ENCODE measurements at regions not wholly inside any gene's neighbourhood (a gene's known extent, or its start where the extent isn't known, plus 50 kb on each side); places are given as distances from the start of the nearest gene placed in this dataset.

DNA sequence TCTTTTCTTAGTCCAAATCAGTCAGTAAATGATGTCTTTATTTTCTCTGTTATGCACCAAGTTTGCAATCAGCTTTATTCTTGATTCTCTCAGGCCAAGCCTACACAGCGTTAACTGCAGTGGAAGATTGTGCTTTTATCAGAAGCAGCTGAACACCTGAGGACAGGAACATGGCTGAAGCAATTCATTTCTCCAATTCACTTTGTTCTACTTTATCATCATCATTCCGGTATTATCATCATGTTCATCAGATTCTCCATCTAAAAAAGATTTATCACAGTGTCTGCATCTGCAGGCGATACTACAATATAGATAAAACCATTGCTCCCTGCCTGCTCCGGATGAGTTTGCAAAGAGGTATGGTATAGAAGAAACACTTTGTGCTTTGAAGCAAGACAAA, 68.1 kb upstream of the STMND1 start:
- no peaks in the 10 kb centered on the region for H4K20me1 ChIP-seq (ENCODE audit: insufficient read depth)
- no peak overlapping the region for H2AFZ ChIP-seq (ENCODE audit: low read depth, low read length)
- no peaks in the 10 kb centered on the region for H3F3A ChIP-seq (ENCODE audit: insufficient read depth, low read length, poor library complexity, severe bottlenecking)
- no peaks in the 10 kb centered on the region for H3K9me2 ChIP-seq (ENCODE audit: insufficient read depth, low read length)
- no peak overlapping the region for H3K27ac ChIP-seq (ENCODE audit: low read length)
- H3K9ac ChIP-seq (ENCODE audit: low read length), result no peak overlapping the region
- no peaks in the 10 kb centered on the region for H3K36me3 ChIP-seq (ENCODE audit: insufficient read depth, low read length)
- no peaks in the 10 kb centered on the region for H3K79me2 ChIP-seq (replicated peaks; ENCODE audit: insufficient read depth, low read length)
- H3K9me3 ChIP-seq (ENCODE audit: low read length), result no peaks in the 10 kb centered on the region
- TF ChIP-seq TAF1 (IDR thresholded peaks at IDR 0.05; ENCODE audit: low read depth) (no peak), EP300 (conservative IDR thresholded peaks at IDR 0.05; ENCODE audit: poor library complexity, severe bottlenecking) (no peak), POLR2AphosphoS5 (IDR thresholded peaks at IDR 0.05) (no peak), EZH2 (IDR thresholded peaks at IDR 0.05; ENCODE audit: borderline replicate concordance, insufficient read depth, low read length, poor library complexity, severe bottlenecking) (no peak), SMC3 (conservative IDR thresholded peaks at IDR 0.05; ENCODE audit: poor library complexity) (no peak)
- TF ChIP-seq, protein P1, sequence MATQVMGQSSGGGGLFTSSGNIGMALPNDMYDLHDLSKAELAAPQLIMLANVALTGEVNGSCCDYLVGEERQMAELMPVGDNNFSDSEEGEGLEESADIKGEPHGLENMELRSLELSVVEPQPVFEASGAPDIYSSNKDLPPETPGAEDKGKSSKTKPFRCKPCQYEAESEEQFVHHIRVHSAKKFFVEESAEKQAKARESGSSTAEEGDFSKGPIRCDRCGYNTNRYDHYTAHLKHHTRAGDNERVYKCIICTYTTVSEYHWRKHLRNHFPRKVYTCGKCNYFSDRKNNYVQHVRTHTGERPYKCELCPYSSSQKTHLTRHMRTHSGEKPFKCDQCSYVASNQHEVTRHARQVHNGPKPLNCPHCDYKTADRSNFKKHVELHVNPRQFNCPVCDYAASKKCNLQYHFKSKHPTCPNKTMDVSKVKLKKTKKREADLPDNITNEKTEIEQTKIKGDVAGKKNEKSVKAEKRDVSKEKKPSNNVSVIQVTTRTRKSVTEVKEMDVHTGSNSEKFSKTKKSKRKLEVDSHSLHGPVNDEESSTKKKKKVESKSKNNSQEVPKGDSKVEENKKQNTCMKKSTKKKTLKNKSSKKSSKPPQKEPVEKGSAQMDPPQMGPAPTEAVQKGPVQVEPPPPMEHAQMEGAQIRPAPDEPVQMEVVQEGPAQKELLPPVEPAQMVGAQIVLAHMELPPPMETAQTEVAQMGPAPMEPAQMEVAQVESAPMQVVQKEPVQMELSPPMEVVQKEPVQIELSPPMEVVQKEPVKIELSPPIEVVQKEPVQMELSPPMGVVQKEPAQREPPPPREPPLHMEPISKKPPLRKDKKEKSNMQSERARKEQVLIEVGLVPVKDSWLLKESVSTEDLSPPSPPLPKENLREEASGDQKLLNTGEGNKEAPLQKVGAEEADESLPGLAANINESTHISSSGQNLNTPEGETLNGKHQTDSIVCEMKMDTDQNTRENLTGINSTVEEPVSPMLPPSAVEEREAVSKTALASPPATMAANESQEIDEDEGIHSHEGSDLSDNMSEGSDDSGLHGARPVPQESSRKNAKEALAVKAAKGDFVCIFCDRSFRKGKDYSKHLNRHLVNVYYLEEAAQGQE (IDR thresholded peaks at IDR 0.05; ENCODE audit: borderline replicate concordance), result no peak
- H3K27me3 ChIP-seq (ENCODE audit: insufficient read depth, low read depth, low read length), result no peaks in the 10 kb centered on the region
- H3K4me2 ChIP-seq (ENCODE audit: low read length), result no peak overlapping the region
- no peak overlapping the region for H3K4me3 ChIP-seq (ENCODE audit: low read length)

DNA sequence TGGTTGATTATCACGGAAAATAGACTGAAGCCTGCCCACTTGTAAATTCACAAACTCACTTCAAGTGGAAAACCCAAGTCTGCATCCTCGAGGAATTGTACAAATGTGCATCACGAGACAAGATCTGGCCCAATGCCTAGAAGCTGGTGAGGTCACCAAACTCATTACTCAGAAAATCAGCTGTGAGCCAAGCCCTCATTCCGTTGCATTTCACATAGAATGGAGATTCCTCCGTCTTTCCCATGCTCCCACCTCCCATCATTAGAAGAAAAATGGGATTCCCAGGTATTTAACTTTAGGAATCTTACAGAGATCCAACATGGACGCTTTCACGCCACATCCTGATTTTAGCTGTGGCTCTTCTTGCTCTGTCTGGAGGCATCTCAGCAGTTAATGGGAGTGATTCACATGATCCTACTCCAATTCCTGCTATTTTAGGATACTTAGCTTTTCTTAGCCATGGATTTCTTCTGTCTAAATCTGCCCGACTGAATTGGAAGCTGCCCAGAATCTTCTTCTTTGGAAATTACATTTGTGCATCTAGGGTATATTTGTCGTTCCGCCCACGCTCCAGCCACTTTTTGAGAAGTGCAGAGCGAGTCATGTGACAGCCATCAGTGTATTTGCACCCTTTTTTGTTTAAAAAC, 68.7 kb upstream of the STMND1 start:
- Histone ChIP-seq H3K4me2 (ENCODE audit: low read length) (no peak overlapping the region), H3K9ac (ENCODE audit: low read length) (no peak overlapping the region), H3K27ac (ENCODE audit: low read length) (no peak overlapping the region), H4K20me1 (ENCODE audit: insufficient read depth) (no peaks in the 10 kb centered on the region), H3K9me3 (ENCODE audit: low read length) (no peaks in the 10 kb centered on the region), H3K36me3 (ENCODE audit: insufficient read depth, low read length) (no peaks in the 10 kb centered on the region), H3K9me2 (ENCODE audit: insufficient read depth, low read length) (no peaks in the 10 kb centered on the region), H3K4me3 (ENCODE audit: low read length) (no peak overlapping the region), H2AFZ (ENCODE audit: low read depth, low read length) (no peak overlapping the region), H3K79me2 (replicated peaks; ENCODE audit: insufficient read depth, low read length) (no peaks in the 10 kb centered on the region), H3F3A (ENCODE audit: insufficient read depth, low read length, poor library complexity, severe bottlenecking) (no peaks in the 10 kb centered on the region), H3K27me3 (ENCODE audit: insufficient read depth, low read depth, low read length) (no peaks in the 10 kb centered on the region)
- TF ChIP-seq POLR2AphosphoS5 (IDR thresholded peaks at IDR 0.05) (no peak), TAF1 (IDR thresholded peaks at IDR 0.05; ENCODE audit: low read depth) (no peak), RAD21 (conservative IDR thresholded peaks at IDR 0.05) (no peak), MXI1 (conservative IDR thresholded peaks at IDR 0.05; ENCODE audit: poor library complexity, severe bottlenecking) (no peak), EP300 (conservative IDR thresholded peaks at IDR 0.05; ENCODE audit: poor library complexity, severe bottlenecking) (no peak), SMC3 (conservative IDR thresholded peaks at IDR 0.05; ENCODE audit: poor library complexity) (no peak), EZH2 (IDR thresholded peaks at IDR 0.05; ENCODE audit: borderline replicate concordance, insufficient read depth, low read length, poor library complexity, severe bottlenecking) (no peak)
- TF ChIP-seq, protein P2, sequence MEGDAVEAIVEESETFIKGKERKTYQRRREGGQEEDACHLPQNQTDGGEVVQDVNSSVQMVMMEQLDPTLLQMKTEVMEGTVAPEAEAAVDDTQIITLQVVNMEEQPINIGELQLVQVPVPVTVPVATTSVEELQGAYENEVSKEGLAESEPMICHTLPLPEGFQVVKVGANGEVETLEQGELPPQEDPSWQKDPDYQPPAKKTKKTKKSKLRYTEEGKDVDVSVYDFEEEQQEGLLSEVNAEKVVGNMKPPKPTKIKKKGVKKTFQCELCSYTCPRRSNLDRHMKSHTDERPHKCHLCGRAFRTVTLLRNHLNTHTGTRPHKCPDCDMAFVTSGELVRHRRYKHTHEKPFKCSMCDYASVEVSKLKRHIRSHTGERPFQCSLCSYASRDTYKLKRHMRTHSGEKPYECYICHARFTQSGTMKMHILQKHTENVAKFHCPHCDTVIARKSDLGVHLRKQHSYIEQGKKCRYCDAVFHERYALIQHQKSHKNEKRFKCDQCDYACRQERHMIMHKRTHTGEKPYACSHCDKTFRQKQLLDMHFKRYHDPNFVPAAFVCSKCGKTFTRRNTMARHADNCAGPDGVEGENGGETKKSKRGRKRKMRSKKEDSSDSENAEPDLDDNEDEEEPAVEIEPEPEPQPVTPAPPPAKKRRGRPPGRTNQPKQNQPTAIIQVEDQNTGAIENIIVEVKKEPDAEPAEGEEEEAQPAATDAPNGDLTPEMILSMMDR (IDR thresholded peaks at IDR 0.05; ENCODE audit: poor library complexity, severe bottlenecking), result no peak
- TF ChIP-seq, protein P1 (IDR thresholded peaks at IDR 0.05; ENCODE audit: borderline replicate concordance), result no peak
